ENCODE measurements at regions not wholly inside any gene's neighbourhood (a gene's known extent, or its start where the extent isn't known, plus 50 kb on each side); places are given as distances from the start of the nearest gene placed in this dataset.

- DNase-seq = peak in 2 of 3 donors; percentile 44 to 56
Observed at GRCh38 chr4:180057891-180058671, 2185.1 kb upstream of the TENM3 start.

GRCh38 chr4:180058691-180059215 is 2184.4 kb upstream of the TENM3 start:
- Histone ChIP-seq H3K27me3 (ENCODE audit: control insufficient read depth, insufficient read depth) (peaks cover 2% of the 10 kb centered on the region), H3K9me3 (ENCODE audit: control insufficient read depth, low read length) (no peaks in the 10 kb centered on the region), H3K27ac (ENCODE audit: low read length) (no peak overlapping the region), H3K4me3 (ENCODE audit: low read length) (peak overlapping the region; percentile 82), H3K4me1 (ENCODE audit: control insufficient read depth, insufficient read depth, low read length) (no peaks in the 10 kb centered on the region)
- under 1% methylated on average over 72 of the region's 72 CpGs for WGBS
- ATAC-seq = peak; percentile 36 to 68
- intact Hi-C loops (cut with DNase I) = no loop called here
- peak; percentile 19 to 60 (median 51) for DNase-seq

More at GRCh38 chr4:180057891-180058671, 2185.1 kb upstream of the TENM3 start:
- Histone ChIP-seq H3K4me1 (ENCODE audit: control insufficient read depth, insufficient read depth, low read length) (no peaks in the 10 kb centered on the region), H3K27ac (ENCODE audit: low read length) (no peak overlapping the region), H3K4me3 (ENCODE audit: low read length) (peak overlapping the region; percentile 82), H3K9me3 (ENCODE audit: control insufficient read depth, low read length) (no peaks in the 10 kb centered on the region), H3K27me3 (ENCODE audit: control insufficient read depth, insufficient read depth) (peaks cover 2% of the 10 kb centered on the region)
- ATAC-seq = no peak
- 1% methylated on average over 77 of the region's 77 CpGs for WGBS
- intact Hi-C loops (cut with DNase I) = no loop called here

GRCh38 chr4:180059216-180059881 is 2183.9 kb upstream of the TENM3 start:
- Histone ChIP-seq H3K4me1 (ENCODE audit: control insufficient read depth, insufficient read depth, low read length) (no peaks in the 10 kb centered on the region), H3K27ac (ENCODE audit: low read length) (no peak overlapping the region), H3K27me3 (ENCODE audit: control insufficient read depth, insufficient read depth) (peaks cover 2% of the 10 kb centered on the region), H3K4me3 (ENCODE audit: low read length) (peak overlapping the region; percentile 82), H3K9me3 (ENCODE audit: control insufficient read depth, low read length) (no peaks in the 10 kb centered on the region)
- WGBS = under 1% methylated on average over 44 of the region's 44 CpGs
- peak in 1 of 3 donors; percentile 20 for DNase-seq
- intact Hi-C loops (cut with DNase I) = no loop called here
- ATAC-seq = no peak

GRCh38 chr4:180060159-180060889 is 2182.9 kb upstream of the TENM3 start:
- 18% methylated on average over 6 of the region's 6 CpGs for WGBS

GRCh38 chr4:180081072-180081471 is 2162.1 kb upstream of the TENM3 start:
- no peaks in the 10 kb centered on the region for H3K4me1 ChIP-seq (ENCODE audit: control insufficient read depth, insufficient read depth, low read length)
- H3K27ac ChIP-seq (ENCODE audit: low read length) = no peak overlapping the region
- 66% methylated on average over 2 of the region's 2 CpGs for WGBS
- H3K27me3 ChIP-seq (ENCODE audit: control insufficient read depth, insufficient read depth) = no peaks in the 10 kb centered on the region
- intact Hi-C loops (cut with DNase I) = no loop called here
- H3K4me3 ChIP-seq (ENCODE audit: low read length) = no peak overlapping the region
- DNase-seq (no peak), ATAC-seq (no peak)
- no peaks in the 10 kb centered on the region for H3K9me3 ChIP-seq (ENCODE audit: control insufficient read depth, low read length)

More at GRCh38 chr4:180060159-180060889, 2182.9 kb upstream of the TENM3 start:
- intact Hi-C loops (cut with DNase I) = no loop called here
- no peak for DNase-seq
- Histone ChIP-seq H3K9me3 (ENCODE audit: control insufficient read depth, low read length) (no peaks in the 10 kb centered on the region), H3K27ac (ENCODE audit: low read length) (no peak overlapping the region), H3K4me3 (ENCODE audit: low read length) (no peak overlapping the region), H3K27me3 (ENCODE audit: control insufficient read depth, insufficient read depth) (peaks cover 2% of the 10 kb centered on the region), H3K4me1 (ENCODE audit: control insufficient read depth, insufficient read depth, low read length) (no peaks in the 10 kb centered on the region)
- no peak for ATAC-seq

GRCh38 chr4:180084561-180084960 is 2158.6 kb upstream of the TENM3 start:
- Histone ChIP-seq H3K4me3 (ENCODE audit: low read length) (no peak overlapping the region), H3K9me3 (ENCODE audit: control insufficient read depth, low read length) (no peaks in the 10 kb centered on the region), H3K4me1 (ENCODE audit: control insufficient read depth, insufficient read depth, low read length) (no peaks in the 10 kb centered on the region), H3K27me3 (ENCODE audit: control insufficient read depth, insufficient read depth) (no peaks in the 10 kb centered on the region), H3K27ac (ENCODE audit: low read length) (no peak overlapping the region)
- ATAC-seq = no peak
- 52% methylated on average over 4 of the region's 4 CpGs for WGBS
- intact Hi-C loops (cut with DNase I) = no loop called here
- no peak for DNase-seq

GRCh38 chr4:180086480-180087190 is 2156.6 kb upstream of the TENM3 start:
- DNase-seq (no peak), ATAC-seq (no peak)
- 28% methylated on average over 2 of the region's 2 CpGs for WGBS
- Histone ChIP-seq H3K4me1 (ENCODE audit: control insufficient read depth, insufficient read depth, low read length) (no peaks in the 10 kb centered on the region), H3K27ac (ENCODE audit: low read length) (no peak overlapping the region), H3K4me3 (ENCODE audit: low read length) (no peak overlapping the region), H3K27me3 (ENCODE audit: control insufficient read depth, insufficient read depth) (no peaks in the 10 kb centered on the region), H3K9me3 (ENCODE audit: control insufficient read depth, low read length) (no peaks in the 10 kb centered on the region)
- intact Hi-C loops (cut with DNase I) = no loop called here

- H3K27ac ChIP-seq (ENCODE audit: low read length) = no peak overlapping the region
- DNase-seq = no peak
- no peak overlapping the region for H3K4me3 ChIP-seq (ENCODE audit: low read length)
- H3K27me3 ChIP-seq (ENCODE audit: control insufficient read depth, insufficient read depth) = no peaks in the 10 kb centered on the region
- H3K9me3 ChIP-seq (ENCODE audit: control insufficient read depth, low read length) = no peaks in the 10 kb centered on the region
- no peaks in the 10 kb centered on the region for H3K4me1 ChIP-seq (ENCODE audit: control insufficient read depth, insufficient read depth, low read length)
- ATAC-seq = no peak
- intact Hi-C loops (cut with DNase I) = no loop called here
Observed at GRCh38 chr4:180098586-180098985, 2144.6 kb upstream of the TENM3 start.

- DNase-seq = no peak
- intact Hi-C loops (cut with DNase I) = no loop called here
- H3K27ac ChIP-seq (ENCODE audit: low read length) = no peak overlapping the region
- H3K9me3 ChIP-seq (ENCODE audit: control insufficient read depth, low read length) = no peaks in the 10 kb centered on the region
- 67% methylated on average over 5 of the region's 5 CpGs for WGBS
- H3K27me3 ChIP-seq (ENCODE audit: control insufficient read depth, insufficient read depth) = no peaks in the 10 kb centered on the region
- no peaks in the 10 kb centered on the region for H3K4me1 ChIP-seq (ENCODE audit: control insufficient read depth, insufficient read depth, low read length)
- no peak overlapping the region for H3K4me3 ChIP-seq (ENCODE audit: low read length)
- no peak for ATAC-seq
Observed at GRCh38 chr4:180099957-180100356, 2143.2 kb upstream of the TENM3 start.

- Histone ChIP-seq H3K9me3 (ENCODE audit: control insufficient read depth, low read length) (no peaks in the 10 kb centered on the region), H3K27me3 (ENCODE audit: control insufficient read depth, insufficient read depth) (no peaks in the 10 kb centered on the region), H3K4me3 (ENCODE audit: low read length) (no peak overlapping the region), H3K27ac (ENCODE audit: low read length) (no peak overlapping the region), H3K4me1 (ENCODE audit: control insufficient read depth, insufficient read depth, low read length) (no peaks in the 10 kb centered on the region)
- intact Hi-C loops (cut with DNase I) = no loop called here
- 87% methylated on average over 22 of the region's 22 CpGs for WGBS
- ATAC-seq (no peak), DNase-seq (no peak)
Observed at GRCh38 chr4:180100433-180101344, 2142.5 kb upstream of the TENM3 start.
